DMS53 (cell line): ENCODE measurements at regions not wholly inside any gene's neighbourhood (a gene's known extent, or its start where the extent isn't known, plus 50 kb on each side); places are given as distances from the start of the nearest gene placed in this dataset.
"Not testable (repeated sequence)": the region's sequence is repeated elsewhere in the genome, so short reads cannot be mapped to it uniquely, and the experiment has no call there.

Experiments used
- DNase-seq: peaks from one replicate; lab custom pipeline; 2025; lab: John Stamatoyannopoulos, UW

DNA sequence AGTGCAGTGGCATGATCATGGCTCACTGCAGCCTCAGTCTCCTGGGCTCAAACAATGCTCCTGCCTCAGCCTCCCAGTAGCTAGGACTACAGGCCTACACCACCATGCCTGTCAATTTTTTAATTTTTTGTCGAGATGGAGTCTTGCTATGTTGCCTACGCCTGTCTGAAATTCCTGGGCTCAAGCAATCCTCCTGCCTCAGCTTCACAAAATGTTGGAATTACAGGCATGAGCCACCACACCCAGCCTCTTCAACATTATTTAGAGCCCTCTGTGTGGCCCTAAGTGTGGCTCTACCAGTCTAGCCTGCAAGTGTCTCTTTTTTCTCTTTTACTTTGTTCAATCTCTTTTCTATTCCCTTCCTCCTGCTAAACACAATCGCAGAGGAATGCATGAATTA is 154.4 kb upstream of the EPB41L4A start:
- DNase-seq, result no peak

DNA sequence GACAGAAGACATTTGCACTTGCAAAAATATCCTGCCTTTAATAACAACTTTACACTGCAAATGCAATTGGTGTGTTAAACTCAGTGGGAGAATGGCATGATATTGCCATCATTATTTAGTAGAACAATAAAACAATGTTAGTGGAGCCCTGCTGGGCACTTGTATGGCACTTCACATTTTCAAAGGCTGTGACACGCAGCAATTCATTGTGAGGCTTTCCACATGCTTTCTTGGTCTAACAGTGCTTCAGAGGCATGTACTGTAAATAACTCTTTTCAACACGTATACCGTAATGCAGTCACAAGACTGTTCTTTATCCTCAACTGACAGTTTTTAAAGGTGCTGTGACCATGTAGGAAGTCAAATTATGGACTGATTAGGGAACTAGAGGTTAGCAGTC is 155.5 kb upstream of the EPB41L4A start:
- no peak for DNase-seq

DNA sequence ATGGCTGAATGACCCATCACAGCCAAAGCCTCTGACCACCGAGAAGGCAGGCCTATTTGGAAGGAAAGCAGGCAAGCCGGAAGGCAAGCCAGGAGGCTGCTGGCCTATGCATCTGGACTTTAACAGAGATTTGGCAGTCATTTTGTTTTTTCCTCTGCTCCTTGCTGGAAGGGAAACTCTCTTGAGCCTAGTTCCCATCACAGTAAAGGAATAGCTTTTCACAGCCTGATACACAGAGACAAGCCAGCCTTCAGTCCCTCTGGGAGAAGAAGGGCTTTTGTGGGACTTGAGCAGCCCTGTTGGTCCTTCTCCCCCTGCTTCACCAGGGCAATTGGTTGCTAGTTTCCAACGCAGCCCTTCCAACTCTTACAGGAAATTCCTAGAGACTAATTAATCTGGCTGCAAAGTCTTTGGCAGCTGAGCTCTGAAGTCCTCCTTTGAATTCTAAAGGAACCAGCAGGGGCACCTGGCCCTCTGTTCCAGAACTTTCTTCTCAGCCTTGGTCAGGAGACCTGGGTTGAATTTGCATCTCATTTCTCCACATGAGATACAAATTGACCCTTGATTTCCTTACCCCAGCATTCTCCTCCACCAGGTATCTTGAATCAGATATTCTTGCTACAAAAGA is 157.3 kb upstream of the EPB41L4A start:
- no peak for DNase-seq

DNA sequence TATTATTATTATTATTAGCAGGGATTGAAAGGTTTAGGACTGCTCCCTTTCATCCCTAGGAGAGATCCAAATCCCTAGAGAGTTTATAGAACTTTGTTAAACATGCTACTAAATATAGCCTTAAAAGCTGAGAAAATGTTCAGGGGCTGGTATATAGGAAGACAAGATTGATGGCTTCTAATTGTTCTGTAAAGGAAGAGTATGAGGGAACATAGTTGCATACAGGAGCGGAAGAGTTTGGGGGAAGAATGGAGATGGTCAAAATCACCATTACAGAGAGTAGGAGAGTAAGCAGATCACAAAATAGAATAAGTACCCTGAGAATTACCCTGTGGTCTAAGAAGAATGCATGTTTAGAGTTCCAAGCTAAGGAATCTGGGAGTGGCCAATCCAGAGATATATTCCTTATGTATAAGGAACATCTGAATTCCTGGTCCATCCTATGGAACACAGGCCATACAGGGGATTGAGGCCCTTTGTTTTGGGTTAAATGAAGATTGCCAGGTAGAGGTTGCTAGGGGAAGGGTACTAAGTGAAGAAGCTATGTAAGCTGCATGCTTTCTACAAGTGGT is 158.0 kb upstream of the APC start:
- DNase-seq, result no peak

DNA sequence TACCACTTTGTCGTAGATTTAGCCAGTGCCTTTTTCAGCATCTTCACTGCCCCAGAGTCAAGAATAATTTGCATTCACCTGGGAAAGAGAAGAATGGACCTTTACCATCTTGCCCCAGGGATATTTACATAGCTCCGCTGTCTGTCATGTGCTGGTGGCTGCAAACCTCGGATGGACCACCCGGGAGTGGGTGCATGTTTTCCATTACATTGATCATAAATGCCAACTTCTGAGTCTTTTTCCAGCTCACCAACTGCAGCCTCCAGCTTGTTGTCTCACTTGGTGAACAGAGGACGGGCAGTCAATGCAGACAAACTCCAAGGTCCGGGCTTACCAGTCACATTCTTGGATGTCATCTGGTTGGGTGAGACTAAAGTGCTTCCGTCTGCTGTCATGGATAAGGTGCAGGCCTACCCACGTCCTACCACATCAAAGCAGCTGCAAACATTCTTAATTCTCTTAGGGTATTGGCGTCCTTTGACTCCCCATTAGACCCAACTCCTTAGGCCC is 155.8 kb upstream of the APC start:
- DNase-seq, result no peak

DNA sequence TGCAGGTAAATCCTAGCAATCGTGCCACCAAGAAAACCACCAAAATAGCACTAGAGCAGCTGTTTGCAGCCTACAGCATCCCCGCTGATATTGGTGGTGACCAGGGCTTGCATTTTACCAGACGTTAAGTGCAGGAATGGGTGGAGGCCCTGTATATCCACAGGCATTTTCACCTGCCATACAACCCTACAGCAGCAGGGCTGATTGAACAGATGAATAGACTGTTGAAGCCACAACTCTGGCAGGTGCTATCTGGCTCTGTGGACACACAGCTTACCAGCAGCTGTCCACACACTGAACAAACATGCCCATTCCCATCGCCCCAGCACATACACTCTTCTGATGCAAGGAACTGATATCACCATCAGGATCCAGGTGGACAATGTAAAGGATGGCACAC is 154.5 kb upstream of the APC start:
- DNase-seq, result peak; percentile 98

DNA sequence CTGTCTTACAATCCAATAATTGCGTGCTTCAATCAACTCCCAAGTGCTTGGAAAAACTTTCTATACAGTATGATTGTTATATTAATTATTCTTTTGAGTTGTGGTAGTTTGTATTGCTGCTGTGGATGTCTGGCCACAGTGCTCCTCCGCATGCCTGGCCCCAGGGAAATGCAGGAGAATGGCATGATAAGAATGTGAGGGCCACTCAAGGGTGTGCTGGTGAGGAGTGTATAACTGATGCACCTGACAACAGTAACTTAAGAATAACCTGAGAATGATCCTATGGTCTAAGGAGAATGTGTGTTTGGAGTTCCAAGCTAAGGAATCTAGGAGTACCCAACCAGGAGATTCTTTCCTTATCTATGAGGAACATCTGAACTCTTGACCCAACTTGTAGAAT is 152.9 kb upstream of the APC start:
- no peak for DNase-seq

DNA sequence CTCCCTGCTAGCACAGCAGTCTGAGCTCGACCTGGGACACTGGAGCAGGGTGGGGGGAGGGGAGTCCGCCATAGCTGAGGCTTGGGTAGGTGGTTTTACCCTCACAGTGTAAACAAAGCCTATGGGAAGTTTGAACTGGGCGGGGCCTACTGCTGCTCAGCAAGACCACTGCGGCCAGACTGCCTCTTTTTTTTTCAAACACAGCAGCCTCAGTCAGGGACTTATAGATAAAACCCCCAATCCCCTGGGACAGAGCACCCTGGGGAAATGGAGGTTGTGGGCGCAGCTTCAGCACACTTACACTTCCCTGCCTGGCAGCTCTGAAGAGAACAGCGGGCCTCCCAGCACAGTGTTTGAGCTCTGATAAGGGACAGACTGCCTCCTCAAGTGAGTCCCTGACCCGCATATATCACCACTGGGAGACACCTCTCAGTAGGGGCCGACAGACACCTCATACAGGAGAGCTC is 151.1 kb upstream of the APC start:
- DNase-seq, result no peak

DNA sequence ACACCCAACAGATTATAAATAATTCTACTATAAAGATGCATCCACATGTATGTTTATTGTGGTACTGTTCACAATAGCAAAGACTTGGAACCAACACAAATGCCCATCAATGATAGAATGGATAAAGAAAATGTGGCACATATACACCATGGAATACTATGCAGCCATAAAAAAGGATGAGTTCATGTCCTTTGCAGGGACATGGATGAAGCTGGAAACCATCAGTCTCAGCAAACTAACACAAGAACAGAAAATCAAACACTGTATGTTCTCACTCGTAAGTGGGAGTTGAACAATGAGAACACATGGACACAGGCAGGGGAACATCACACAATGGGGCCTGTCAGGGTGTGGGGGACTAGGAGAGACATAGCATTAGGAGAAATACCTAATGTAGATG is 146.8 kb upstream of the APC start:
- not testable (repeated sequence) for DNase-seq

DNA sequence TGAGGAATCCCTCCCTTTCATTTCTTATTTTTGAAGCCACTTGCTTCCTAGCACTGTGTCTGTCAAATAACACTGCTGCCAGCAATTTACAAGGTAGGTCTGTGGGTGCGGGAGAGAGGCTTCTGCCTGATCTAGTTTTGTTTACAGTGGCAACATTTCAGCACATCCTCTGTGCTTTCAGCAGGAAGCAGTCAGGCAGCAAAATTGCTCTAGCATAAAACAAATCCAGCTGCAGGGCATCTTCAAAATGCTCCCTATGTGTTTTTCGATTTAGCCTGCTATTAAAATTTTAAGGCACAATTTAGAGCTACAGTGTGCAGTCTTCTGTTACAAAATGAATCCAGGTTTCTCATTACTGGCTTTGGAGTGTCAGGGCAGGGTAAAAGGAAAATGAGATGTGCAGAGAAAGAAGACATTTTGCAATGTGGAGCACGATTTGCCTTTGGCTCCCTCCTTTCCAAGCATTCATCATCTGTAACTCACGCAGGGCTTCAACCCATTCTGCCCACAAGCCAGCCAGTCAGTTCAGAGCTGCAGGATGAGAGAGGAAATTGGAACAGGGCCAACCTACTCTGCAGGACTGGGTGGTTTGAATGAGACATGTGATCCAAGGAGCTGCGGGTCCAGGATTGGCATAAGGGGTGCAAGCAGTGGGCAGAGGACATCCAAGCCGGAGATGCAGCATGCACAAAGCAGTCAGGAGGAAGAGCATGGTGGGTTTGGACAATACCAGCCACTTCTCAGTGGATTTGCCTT is 143.4 kb upstream of the APC start:
- DNase-seq, result peak; percentile 53

DNA sequence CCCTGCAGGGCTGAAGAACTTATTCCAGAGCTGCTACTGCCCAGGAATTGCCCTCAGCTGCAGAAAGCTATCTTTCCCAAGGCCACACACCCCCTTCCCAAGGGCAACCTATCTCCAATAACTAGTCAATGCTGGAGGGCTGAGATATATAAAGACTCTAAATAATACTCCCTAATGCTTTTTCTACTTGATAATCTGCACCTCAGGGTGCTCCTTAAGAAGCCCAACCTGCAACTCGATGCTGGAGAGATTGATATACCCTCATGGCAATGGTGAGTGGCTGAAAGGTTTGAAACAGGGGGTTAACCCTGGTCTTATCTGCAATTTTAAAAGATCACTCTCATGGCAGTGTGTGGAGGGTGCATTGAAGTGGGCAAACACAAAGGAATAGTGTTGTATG is 142.7 kb upstream of the APC start:
- no peak for DNase-seq

DNA sequence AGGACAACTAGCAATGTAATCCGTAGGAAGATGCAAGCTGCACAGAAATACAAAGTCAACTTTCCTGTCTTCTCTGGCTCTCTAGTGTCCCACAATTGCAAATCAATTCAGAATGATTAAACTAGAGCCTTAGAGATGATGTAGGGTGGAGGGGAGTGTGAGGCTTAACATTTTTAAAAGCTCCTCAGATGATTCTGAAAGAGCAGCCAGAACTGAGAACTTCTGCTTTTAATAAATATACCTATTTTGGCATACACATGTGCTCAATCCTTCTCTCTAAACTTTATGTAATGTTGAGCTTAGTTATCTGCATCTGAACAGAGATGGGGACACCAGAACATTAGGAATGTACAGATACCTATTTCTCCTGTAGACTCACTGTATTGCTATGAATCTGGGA is 139.9 kb upstream of the APC start:
- DNase-seq, result no peak

DNA sequence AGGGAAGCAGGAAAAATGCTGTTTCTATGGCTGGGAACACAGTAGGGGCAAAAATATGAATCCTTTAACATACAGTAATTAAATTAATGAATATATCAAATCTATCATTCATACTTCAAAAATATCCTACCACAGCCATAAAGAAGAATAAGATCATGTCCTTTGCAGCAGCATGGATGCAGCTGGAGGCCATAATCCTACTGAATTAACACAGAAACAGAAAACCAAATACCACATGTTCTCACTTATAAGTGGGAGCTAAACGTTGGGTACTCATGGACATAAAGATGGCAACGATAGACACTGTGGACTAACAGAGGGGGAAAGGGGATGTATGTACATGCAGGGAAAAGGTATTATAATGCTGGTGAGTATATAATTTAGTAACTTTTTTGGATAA is 137.2 kb upstream of the APC start:
- not testable (repeated sequence) for DNase-seq

DNA sequence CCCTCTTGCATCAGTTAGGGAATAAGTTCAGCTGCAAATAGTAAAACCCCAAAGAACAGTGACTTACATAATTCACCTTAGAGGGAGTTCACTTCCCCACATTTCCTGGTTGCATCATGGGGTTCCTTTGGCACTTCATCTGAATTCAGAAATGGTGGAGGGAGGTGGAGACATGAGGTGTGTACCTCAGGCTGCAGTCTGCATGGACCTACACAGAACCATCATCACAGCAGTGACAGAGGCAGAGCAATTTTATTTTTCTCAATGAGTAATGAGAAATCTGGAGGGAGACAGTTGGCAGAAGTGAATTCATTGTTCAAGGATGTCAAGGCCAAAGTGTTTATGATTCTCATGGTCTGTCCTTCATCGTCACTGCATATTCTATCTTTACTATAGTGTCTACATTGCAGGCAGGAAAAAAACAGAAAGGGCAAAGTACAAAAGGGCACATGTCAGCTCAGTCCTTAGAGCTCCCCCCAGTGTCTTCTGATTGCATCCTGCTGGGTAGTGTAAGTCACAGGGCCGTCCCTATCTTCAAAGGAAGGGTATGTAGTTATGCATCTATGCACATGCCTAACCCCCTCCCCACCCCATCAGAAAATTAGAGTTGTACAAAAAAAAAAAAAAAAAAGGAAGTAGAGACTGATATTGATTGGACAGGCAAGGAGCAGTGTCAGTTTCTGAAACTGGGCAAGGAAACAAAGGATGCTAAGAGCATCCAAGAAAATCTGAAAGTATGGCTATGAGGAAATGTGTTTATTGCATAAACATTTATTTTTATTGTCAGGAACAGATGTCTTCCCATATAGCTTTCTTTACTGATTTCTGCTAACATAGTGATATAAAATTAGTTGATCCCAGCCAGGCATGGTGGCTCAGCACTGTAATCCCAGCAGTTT is 132.7 kb upstream of the APC start:
- peak; percentile 88 for DNase-seq

DNA sequence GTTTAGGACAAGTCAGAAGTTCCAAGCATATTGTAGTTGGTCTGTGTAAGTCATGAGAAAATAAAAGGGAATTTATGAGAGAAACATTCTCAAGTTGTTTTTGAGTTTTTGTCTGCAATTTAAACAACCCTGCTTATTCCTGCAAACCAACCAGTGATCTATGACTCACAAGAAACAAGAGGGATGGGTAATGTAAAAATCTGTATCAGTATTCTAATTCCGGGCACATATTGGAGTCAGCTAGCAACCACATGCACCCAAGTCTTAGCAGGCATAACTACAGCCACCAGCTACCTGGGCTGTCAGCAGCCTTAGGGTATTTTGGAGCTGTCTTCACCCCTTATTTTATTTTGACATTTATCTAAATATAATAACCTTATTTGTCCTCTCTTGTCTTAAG is 128.7 kb upstream of the APC start:
- DNase-seq, result no peak

DNA sequence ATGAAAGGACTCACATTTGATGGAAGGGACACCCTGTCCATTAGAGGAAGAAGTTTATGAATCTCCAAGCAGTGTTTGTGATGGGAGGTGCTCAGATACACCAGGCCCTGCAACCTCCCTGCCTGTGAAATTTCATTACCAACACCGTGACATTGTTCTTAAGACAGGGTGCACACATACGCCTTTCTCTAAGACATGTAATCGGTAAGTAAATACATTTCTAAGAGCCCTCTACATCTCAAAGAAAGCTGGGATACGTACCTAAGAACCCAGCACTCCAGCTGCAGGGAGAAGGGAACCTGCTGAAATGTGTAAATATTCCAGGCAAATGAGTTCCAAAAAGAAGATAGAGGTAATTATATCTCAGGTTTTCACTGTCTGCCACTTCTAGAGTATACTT is 125.0 kb upstream of the APC start:
- no peak for DNase-seq

DNA sequence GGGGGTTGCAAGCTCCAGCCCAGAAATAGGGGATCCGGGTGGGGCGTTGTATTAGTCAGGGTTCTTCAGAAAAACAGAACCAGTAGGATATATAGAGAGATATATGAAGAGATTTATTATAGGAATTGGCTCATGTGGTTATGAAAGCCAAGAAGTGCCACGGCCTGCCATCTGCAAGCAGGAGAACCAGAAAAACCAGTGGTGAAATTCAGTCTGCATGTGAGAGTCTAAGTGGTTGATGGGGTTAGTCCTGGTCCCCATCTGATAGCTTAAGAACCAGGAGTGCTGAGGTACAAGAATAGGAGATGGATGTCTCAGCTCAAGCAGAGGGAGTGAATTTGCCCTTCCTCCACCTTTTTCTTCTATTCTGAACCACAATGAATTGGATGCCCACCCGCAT is 123.4 kb upstream of the APC start:
- peak; percentile 58 for DNase-seq

DNA sequence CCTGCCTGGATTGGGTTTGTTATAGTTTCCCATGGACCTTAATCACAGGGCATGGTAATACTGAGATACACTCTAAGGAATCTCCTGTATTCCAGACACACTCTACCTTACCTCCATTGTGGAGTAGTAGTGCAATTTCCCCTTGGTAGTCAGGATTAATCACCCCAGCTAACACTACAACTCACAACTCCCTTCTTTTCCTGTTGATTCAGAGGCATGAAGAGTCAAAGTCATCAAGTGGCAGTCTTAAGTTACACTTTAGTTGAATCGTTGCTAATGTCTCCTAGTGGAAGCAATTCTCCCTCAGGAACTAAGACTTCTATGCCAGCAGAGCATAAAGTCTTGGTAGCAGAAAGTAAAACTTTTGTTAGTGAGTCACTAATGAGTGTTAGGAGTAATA is 122.7 kb upstream of the APC start:
- DNase-seq, result peak; percentile 21

DNA sequence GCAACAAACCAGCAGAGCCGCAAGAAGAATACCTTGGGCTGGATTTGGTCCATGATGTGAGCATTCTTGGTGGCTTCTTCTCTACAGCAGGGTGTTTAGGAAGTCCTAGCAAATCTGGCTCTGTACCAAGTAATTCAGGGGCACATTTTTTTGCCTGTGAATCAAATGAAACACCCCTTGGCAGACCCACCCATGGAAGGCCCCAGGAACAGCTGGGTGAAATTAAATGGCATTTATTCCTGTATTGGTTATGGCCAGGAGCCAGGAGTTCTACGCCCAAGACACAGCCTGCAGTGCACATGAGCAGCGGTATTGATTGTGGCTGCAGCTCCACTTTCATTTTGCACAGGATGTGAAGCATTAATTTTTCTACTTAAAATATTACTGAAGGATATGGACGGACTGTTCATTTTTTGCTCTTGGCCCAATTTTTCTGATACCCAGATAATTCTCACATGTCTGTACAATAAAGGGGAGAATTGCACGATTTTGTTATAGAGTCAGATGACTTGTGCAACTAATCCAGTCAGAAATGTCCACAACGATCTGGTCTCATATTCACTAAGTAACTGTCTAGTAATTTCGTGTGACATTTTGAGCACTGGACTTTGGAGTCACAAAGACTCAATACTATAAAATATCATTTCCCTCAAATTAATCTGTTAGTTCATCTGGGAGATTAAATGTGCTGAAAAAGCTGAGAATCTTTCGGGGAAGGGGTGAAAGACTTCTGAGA is 120.7 kb upstream of the APC start:
- DNase-seq, result no peak

DNA sequence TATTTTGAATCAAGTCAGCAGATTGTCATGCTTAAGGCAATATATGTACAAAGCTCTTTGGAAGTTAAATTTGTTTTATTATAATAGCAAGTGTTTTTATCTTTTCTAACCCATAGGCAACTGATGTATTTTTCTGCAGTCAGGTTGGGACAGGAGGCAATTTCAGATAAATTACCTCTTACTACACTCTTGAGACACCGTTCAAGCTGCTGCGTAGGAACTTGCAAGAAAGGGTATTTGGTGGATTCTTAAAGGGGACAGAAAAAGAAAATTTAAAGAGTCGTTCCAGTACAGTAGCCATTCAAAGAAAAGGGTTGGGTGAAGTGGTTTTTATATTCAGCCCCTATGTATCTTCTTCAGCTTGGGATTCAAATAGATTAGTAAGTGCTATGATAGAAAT is 112.4 kb upstream of the APC start:
- no peak for DNase-seq

DNA sequence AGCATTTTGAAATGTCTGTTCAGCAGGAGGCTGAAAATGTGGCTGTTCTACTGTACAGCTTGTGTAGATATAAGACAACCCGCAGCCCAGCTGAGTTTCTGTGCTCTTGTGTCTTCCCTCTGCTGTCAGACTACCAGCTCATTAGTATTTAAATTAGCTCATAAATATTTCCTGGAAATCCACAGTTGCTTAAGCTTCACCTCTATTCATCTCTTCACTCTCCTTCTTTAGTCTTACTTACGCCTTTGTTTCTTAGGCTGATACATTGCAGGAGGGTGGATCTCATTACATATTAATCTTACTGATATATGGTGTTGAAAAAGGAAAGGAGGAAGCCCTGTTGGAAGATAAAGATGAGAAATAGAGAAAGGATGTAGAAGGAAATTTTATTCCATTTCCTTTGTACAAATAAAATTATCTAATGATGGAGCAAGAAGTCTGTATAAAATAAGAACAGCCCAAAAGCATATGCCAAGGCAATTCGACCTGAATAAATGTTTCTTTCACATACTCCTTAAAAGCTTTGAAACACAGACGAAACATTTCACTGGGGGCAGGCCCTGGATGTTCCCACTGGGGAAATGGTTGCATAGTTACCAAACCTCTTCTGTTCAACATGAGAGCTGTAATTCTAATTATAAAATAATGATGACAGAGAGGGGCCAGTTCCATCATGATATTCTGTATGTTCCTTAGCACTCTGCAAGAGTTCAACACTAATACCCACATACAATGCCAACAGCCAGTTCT is 111.8 kb upstream of the APC start:
- no peak for DNase-seq
